ENCODE measurements at regions not wholly inside any gene's neighbourhood (a gene's known extent, or its start where the extent isn't known, plus 50 kb on each side); places are given as distances from the start of the nearest gene placed in this dataset.
"Not testable (repeated sequence)": the region's sequence is repeated elsewhere in the genome, so short reads cannot be mapped to it uniquely, and the experiment has no call there.

DNA sequence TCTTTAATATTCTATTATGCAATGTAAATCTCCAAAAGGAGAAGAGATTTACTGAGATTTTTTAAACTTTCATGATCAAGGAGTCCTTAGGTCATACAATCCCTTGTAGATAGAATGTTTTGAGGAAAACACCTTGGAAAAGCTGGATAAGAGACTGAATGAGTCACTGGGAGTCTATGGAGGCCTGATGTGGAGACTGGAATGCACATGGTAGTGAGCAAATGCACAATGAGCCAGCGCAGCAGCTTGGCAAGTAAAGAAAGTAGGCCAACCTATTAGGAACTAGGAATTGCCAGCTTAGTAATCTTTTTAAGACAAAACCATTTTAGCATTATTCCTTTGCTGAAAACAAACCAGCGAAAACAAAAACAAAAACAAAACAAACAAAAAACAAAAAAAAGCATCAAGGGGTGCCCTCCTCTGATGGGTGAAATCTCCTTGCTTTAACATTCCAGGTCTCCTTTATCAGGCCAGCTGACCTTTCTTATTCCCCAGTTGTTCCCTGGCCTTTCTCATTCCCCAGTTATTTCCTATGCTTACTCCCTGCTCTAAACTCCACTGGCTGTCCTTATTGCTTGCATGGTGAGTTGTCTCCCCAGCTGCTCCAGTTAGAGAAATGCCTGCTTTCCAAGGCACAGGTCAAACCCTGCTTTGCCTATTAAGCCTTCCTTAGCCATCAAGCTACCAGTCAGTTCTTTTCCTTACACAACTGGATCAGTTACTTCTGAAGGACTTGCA lies 135.8 kb downstream of the PLCE1 start:
- DNase-seq = no peak

DNA sequence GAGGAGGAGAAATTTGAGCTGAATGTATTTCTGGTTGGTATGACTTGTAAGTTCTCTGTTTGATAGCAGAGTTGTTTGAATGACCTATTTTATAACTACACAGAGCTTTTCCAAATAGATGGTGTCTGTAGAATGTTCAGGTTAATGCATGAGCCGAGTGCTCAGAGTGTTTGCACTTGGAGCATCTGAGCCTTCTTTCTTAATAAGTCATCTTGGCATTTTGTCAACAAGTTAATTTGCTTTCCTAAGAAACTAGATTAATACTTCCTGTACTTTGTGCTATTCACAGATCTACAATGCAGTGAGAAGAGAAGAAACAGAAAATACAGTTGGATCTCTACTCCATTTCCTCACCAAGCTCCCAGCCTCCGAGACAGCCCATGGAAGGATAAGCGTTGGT lies 138.2 kb downstream of the PLCE1 start:
- DNase-seq = no peak

DNA sequence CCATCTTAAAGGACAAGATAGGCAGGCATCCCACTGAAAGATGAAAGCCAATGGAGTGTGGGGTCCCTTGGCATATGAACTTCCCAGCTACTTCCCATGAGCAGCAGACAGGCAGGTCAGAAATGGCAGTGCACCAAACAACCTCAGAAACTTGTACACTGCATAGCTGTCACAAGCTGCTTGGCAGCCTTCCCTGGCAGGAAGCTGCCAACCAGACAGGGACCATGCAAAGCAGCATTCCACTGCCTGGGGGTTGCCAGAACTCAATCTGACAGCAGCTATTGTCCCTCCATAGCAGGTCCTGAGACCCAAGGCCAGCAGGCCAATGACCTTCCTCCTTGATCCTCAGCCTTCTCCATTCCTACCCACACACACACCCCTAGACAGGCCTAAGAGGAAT lies 139.5 kb downstream of the PLCE1 start:
- no peak for DNase-seq

DNA sequence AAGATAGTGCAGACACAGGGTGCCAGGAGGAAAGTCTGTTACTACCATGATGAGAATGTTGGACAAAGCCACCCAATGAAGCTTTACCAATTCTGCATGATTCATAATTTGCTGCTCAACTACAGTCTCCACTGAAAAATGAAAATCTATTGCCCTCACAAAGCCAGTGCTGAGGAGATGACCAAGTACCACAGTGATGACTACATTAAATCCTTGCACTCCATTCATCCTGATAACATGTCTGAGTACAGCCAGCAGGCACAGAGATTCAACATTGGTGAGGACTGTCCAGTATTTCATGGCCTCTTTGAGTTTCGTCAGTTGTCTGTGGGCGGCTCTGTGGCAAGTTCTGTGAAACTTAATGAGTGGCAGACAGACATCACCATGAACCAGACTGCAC lies 144.0 kb downstream of the PLCE1 start:
- no peak for DNase-seq

DNA sequence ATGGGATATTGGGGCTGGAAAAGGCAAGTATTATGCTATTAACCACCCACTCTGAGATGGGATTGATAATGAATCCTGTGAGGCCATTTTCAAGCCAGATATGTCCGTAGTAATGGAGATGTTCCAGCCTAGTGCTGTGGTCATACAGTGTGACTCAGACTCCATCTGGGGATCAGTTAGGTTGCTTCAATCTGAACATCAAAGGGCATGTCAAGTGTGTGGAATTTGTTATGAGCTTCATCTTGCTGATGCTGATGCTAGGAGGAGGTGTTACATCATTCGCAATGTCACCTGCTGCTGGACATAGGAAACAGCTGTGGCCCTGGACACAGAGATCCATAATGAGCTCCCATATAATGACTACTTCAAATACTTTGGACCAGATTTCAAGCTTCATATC lies 144.7 kb downstream of the PLCE1 start:
- DNase-seq = no peak

DNA sequence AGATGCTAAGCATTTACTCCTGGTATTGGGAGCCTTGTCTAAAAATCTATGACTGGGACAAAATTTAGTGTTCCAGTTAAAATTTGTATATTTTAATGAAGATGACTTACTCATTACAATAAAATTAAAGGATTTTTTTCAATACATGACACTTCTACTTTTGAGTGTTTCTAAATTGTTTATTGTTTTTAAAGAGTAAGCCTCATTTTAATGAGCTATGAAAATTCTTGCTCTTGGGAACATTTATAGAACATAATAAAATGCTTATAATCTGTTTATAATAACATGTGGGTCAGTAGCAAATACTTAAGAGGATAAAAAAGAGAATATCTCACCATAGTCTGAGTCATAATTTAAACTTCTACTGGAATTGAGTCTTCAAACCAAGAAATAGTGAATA lies 149.5 kb downstream of the PLCE1 start:
- no peak for DNase-seq

DNA sequence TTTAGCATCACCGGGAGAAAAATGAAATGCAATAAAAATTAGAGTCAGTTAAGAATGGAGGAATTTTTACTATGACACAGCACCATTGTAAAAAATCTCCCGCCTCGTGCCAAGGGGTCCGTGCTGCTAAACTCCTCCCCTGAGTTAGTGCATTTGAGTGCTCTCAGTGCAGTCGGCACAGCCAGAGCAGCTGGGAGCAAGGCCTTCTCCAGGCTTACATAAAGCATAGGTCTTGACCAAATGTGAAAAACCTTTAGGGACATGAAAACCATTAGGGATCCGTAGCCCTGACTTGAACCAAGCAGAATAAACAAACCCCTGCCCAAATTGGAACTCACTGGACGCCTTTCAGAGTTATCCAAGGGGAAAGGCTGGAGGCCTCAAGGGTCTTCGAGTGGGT lies 152.6 kb downstream of the PLCE1 start:
- no peak for DNase-seq

DNA sequence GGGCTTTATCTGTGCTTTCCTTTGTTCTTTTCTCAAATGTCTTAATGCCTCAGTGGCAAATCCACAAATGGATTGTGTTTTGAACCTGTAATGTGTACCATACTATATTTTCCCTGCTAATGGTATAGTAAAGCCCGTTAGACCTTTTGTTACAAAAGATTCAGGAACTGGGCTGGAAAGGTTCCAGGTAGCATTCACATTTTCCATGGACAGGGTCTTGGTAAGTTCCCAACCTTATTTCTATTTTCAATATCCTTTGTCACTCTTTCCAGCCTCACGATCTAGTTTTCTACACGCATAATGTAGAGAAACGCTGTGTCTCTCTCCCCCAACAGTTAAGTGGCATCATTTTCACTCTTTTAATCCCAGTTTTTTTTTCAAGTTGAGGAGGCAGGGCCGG lies 153.0 kb downstream of the PLCE1 start:
- no peak for DNase-seq

DNA sequence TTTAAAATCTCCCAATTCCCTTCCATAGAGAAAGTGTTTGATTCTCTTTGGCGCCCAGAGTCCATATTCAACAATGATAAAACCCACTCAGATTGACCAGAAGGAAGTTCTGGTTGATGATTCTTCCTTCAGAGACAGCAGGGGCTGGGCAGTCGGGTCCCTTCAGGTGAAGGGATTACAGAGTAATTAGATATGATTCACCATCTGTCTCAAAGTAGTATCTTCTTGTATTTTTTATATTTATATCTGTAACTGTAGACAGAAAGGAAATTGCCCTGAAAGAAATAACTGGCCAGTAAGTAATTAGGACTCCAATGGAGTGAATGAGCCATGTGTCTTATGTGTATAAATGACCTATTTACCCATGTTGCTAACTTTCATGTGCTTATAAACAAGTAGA lies 156.0 kb downstream of the PLCE1 start:
- no peak for DNase-seq

DNA sequence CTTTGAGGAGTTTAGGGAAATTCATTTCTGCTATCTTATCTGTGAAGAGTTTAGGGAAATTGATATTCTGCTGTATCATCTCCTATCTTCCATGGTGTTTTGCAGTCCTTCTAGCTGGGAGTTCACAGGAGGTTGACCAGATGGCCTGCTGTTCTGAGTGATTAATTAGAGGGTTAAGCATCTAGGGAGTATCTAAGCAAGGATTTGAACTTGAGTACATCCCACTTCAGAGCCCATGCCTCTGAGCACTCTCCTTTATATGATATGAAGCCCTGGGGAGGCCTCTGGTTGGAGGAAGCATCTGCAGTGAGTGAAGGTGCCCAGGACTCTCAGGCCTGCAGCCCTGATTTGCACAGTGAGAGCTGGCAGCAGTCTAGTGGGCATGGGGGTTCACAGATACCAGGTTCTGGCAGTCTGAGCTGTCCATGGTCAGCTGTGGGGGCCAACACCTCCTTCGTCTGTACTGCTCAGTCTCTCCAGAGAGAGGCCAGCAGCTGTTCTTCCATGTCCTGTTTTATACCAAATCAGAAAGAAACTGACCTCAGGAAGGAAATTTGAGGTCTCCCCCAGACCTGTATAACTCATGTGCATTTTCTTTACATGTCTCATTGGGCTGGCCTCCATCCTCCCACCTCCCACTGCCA lies 156.9 kb downstream of the PLCE1 start:
- DNase-seq = no peak

DNA sequence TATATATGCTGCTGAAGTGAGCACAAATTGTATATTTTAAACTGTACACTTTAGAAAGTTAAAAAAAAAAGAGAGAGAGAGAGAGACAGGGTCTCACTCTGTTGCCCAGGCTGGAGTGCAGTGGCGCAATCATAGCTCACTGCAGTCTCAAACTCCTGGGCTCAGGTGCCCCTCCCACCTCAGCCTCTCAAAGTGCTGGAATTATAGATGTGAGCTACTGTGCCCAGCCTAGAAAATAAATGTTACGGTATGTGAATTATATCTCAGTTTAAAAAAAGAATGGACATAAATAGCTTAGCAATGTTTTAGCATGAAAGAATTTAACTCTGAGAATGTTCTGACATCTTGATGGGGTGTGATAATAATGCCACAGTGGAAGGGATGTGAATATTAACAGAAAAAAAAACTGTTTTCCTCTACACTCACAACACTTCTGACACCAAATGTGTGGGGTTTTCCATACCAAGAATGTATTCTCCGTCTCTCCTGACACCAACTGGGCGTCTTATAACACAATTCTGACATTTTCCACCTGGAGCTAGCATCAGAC lies 162.1 kb downstream of the PLCE1 start:
- DNase-seq = no peak

DNA sequence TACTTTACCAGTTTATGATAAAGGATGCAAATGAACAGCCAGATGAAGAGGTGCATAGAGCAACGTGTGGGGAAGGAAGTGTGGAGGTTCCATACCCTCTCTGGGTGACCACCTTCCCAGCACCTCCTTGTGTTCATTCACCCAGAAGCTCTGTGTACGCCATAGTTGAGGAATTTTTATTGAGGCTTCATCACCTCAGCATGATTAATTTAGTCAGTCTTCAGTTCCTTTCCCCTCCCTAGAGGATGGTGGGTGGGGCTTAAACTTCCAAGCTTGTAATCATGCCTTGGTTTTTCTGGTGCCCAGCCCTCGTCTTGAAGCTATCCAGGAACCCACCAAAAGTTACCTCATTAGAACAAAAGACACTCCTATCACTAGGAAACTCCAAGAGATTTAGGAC lies 162.7 kb downstream of the PLCE1 start:
- no peak for DNase-seq

DNA sequence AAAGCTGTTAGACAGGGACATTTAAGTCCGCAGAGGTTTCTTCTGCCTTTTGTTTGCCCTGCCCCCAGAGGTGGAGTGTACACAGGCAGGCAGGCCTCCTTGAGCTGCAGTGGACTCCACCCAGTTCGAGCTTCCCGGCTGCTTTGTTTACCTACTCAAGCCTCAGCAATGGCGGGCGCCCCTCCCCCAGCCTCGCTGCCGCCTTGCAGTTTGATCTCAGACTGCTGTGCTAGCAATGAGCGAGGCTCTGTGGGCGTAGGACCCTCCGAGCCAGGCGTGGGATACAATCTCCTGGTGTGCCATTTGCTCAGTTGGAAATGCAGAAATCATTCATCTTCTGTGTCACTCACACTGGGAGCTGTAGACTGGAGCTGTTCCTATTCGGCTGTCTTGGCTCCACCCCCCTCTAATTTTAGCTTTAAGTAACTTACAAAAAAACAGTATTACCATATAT lies 171.5 kb downstream of the PLCE1 start:
- DNase-seq = not testable (repeated sequence)

DNA sequence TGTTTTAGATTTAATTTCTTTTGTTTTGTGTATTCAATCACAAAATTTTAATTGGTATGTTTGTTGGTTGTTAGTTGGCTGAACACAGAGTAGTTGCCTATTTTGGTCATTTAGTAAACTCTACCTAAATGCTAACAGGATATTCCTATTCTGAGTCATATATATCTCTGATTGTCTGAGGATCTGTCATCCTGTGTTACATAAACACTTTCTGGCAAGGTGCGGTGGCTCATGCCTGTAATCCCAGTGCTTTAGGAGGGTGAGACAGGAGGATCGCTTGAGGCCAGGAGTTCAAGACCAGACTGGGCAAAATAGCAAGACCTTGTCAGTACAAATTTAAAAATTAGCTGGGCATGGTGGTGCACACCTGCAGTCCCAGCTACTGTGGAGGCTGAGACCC lies 178.6 kb downstream of the PLCE1 start:
- no peak for DNase-seq

DNA sequence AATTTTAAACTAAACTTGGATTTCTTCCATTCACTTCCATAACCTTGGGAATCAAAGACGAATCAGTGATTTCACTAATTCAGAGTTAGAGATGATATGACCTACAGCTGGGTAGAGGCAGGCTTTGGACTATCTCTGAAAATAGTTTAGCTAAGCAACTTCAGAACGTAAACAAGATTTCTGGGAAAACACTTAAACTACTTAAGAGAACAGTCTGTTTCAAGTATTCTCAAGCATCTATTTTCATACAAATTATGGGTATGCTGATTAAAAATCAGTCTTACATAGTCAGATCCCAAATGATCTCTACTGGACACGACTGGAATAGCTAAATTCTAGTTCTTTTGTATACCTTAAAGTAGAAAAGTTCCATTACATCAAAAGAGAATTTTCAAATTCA lies 179.9 kb downstream of the PLCE1 start:
- no peak for DNase-seq

DNA sequence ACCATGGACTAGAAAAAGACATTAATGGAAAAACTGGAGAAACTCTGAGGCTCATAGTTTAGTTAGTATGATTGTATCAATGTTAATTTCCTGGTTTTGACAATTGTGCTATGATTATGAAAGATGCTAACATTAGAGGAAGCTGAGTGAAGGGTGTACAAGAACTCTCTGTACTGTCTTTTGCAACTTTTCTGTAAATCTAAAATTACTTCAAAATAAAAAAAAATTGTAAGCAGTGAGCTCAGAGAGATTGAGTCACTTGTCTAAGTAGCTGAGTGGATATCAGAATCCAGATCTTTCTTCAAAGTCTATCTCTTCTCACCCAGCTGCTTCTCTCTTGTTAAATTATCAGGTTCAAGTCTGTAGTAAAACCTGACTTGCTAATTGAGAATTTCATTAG lies 181.1 kb downstream of the PLCE1 start:
- DNase-seq = no peak

DNA sequence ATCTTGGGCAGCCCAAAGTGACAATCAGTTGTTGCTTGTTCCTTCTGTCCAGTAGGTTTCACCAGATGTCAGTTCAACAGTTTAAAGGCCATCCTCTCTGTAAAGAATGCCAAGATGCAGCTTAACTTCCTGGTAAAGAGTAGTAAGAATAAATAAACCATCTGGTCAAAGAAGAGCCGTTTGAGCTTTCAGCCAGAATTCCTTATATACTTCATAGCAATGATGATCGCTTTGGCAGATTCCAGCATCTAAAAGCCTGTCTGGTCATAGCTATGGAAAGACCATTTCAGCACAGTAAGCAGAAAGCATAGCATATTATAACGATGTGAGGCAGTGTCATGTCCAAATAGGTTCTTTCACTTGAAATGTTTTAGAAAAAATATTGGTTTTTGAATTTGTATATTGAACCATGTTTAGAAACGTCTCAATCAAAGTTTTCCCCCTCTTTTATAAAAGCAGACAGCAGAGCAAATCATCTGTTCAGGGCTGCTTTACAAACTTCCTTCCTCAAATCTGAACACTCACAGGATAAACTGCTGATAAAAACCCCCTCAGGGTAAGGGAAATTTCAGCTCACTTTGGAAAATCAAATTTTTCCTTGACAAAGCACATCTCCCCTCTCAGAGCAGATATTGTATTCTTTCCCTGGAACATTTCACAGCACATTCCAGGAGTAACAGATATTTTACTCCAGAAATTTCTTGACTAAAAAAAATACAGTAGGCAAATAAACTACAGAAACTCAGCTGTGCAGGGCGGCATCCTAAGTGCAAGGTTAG lies 184.1 kb downstream of the NOC3L start:
- no peak for DNase-seq

DNA sequence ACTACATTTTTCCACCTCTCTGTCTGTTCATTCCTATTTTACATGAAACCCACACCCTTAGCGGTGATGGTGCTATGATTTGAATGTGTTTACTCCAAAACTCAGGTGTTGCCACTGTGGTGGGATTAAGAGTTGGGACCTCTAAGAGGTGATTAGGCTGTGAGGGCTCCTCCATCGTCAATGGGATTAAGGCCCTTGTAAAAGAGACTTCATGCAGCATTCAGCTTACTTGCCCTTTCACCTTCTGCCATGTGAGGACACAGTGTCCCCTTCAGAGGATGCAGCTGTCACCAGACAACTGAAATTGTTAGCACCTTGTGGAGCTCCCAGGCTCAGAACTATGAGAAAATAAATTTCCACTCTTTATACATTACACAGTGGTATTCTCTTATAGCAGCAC lies 182.2 kb downstream of the NOC3L start:
- DNase-seq = no peak

DNA sequence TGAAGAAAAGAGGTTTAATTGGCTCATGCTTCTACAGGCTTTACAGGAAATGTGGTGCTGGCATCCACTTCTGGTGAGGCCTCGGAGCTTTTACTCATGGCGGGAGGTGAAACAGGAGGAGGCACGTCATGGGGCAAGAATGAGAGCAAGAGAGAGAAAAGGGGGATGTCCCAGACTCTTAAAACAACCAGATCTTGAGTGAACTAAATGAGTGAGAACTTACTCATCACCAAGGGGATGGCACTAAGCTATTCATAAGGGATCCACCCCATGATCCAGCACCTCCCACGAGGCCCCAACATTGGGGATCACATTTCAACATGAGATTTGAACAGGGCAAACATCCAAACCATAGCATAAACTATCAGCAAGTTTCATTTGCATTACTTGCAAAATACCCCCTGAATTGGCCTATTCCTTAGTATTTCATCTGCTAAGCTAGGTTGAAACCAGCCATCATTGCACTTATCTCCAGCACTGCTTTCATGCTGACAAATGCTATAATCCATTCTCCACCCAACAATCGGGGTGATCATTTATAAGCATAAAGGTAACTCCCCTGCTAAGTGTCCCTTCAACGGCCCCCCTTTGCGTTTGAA lies 179.0 kb downstream of the NOC3L start:
- DNase-seq = no peak

DNA sequence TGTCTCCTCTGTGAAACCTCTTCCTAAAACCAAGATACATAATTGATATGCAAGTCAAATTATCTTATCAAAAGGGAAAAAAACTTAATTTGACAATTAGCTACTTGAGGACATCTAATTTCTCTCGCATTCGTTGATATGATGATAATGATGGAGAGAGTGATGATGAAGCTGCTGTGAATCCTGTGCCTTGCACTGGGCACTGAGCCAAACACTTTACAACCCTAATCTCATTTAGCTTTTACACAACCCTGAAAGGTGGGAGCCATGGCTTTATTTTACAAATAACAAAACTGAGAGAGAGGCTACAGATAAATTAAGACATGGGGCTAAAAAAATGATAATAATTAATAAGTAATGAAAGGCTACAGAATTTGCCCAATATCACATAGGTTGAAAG lies 176.0 kb downstream of the NOC3L start:
- DNase-seq = no peak

DNA sequence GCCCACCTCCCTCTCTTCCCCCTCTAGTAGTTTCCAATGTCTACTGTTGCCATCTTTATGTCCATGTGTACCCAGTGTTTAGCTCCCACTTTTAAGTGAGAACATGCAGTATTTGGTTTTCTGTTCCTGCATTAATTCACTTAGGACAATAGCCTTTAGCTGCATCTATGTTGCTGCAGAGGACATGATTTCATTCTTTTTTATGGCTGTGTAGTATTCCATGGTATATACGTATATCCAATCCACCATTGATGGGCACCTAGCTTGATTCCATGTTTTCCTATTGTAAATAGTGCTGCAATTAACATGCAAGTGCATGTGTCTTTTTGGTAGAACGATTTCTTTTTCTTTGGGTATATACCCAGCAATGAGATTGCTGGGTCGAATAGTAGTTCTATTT lies 170.4 kb downstream of the NOC3L start:
- DNase-seq = no peak

DNA sequence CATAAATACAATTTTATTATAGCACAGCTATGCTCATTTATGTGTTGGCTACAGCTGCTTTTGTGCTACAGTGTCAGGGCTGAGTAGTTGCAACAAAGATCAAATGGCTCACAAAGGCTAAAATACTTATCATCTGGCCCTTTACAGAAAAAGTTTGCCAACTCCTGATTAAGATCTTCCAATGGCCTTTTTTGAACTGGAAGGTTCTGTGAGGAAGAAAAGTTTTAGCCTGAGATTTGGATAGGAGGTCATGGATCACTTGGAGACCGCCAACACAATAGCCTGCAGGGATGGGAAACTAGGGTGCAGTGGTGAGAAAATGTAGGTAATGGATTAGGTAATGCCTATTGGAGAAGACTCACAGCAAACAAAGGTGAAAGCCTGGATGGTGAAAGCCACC lies 169.8 kb downstream of the NOC3L start:
- no peak for DNase-seq

DNA sequence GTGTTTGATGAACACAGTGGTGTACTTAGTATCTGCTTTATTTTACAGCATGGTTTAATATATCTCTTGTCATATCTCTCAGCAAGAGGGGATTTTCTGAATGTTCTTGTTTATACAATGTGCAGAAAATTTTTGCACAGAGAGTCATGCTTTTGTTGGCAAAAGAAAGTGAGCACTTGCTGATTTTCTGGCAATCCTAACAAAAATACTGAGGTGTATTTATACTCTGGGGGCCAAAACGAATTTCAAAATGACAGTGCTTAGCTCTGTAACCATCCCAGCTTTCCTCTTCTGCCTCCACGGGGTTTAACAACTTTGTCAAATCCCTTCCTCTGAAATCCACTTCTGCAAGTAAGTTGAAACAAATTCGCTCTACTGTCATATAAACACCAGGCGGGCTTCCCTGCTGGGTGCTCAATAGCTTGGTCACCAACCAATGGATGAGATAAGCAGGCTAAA lies 169.2 kb downstream of the NOC3L start:
- DNase-seq = no peak

All from NCI-H187 (cell line).